ENCODE measurements at regions not wholly inside any gene's neighbourhood (a gene's known extent, or its start where the extent isn't known, plus 50 kb on each side); places are given as distances from the start of the nearest gene placed in this dataset.
A peak's percentile ranks its signal among the peaks of the same experiment; 100 is the strongest.

DNA sequence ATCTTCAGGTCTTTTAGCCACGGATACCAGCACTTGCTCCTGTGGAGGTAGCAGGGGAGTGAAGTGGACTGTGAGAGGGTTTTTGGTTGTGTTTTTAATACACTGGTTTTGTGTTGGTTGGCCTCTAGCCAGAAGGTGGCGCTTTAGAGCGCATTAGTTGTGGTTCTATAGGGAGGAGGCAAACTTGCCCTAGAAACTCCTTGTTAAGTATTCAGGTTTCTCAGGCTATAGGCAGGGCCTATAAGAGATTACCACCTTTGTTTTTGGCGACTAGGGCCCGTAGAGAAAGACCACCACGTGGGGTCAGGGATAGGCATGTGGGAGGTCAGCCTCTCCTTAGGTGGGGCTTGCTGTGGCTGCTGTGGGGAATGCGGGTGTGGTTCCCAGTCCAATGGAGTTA lies 221.6 kb upstream of the SPANXN4 start:
- TF ChIP-seq MYC (IDR thresholded peaks at IDR 0.05; ENCODE audit: low read depth, low read length) = no peak
- TF ChIP-seq, protein P1, sequence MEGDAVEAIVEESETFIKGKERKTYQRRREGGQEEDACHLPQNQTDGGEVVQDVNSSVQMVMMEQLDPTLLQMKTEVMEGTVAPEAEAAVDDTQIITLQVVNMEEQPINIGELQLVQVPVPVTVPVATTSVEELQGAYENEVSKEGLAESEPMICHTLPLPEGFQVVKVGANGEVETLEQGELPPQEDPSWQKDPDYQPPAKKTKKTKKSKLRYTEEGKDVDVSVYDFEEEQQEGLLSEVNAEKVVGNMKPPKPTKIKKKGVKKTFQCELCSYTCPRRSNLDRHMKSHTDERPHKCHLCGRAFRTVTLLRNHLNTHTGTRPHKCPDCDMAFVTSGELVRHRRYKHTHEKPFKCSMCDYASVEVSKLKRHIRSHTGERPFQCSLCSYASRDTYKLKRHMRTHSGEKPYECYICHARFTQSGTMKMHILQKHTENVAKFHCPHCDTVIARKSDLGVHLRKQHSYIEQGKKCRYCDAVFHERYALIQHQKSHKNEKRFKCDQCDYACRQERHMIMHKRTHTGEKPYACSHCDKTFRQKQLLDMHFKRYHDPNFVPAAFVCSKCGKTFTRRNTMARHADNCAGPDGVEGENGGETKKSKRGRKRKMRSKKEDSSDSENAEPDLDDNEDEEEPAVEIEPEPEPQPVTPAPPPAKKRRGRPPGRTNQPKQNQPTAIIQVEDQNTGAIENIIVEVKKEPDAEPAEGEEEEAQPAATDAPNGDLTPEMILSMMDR (IDR thresholded peaks at IDR 0.05; ENCODE audit: low read depth, low read length) = peak; percentile 39
- no peak overlapping the region for H3K4me3 ChIP-seq (ENCODE audit: low read depth, low read length)
- DNase-seq (ENCODE audit: low read depth) = peak; percentile 30

- TF ChIP-seq, protein P1 (IDR thresholded peaks at IDR 0.05; ENCODE audit: low read depth, low read length) = no peak
- no peak for TF ChIP-seq MAX (IDR thresholded peaks at IDR 0.05; ENCODE audit: low read depth, low read length)
- no peak for TF ChIP-seq MYC (IDR thresholded peaks at IDR 0.05; ENCODE audit: low read depth, low read length)
- no peak for TF ChIP-seq POLR2A (IDR thresholded peaks at IDR 0.05; ENCODE audit: extremely low read depth, insufficient read length)
- no peak for DNase-seq (ENCODE audit: low read depth)
- H3K4me3 ChIP-seq (ENCODE audit: low read depth, low read length) = no peak overlapping the region
Observed at GRCh38 chrX:142819461-142819860, 206.3 kb upstream of the SPANXN4 start.

GRCh38 chrX:142828129-142828528 lies 197.6 kb upstream of the SPANXN4 start:
- no peak overlapping the region for H3K4me3 ChIP-seq (ENCODE audit: low read depth, low read length)
- TF ChIP-seq, protein P1 (IDR thresholded peaks at IDR 0.05; ENCODE audit: low read depth, low read length) = no peak
- TF ChIP-seq POLR2A (IDR thresholded peaks at IDR 0.05; ENCODE audit: extremely low read depth, insufficient read length) (no peak), MYC (IDR thresholded peaks at IDR 0.05; ENCODE audit: low read depth, low read length) (no peak), MAX (IDR thresholded peaks at IDR 0.05; ENCODE audit: low read depth, low read length) (no peak)
- DNase-seq (ENCODE audit: low read depth) = no peak

DNA sequence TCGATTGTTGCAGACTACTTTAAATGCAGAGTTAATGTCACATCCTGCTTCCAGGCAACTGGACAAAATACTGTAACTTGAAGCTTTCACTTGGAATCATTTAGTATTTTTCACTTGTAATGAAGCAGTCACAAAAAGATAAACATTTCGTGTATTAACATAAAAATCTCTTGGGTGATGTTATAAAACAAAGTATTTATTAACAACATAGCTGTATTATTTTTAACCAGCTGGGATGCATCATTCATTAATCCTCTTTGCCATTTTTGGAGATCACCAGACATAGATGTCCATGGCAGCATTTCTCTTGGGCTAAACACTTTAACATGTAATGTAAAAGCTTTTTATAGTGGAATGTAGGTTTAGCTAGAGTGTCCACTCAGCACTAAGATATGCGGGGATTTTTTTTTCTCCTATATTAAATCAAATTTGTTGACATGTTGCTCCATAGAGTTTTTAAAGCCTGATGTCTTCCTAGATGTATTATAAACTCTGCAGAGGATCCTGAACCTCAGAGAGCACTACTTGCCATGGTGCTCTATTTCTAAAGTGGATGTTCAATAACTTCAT lies 193.7 kb upstream of the SPANXN4 start:
- TF ChIP-seq, protein P1 (IDR thresholded peaks at IDR 0.05; ENCODE audit: low read depth, low read length) = no peak
- TF ChIP-seq MYC (IDR thresholded peaks at IDR 0.05; ENCODE audit: low read depth, low read length) = no peak
- H3K4me3 ChIP-seq (ENCODE audit: low read depth, low read length) = no peak overlapping the region
- DNase-seq (ENCODE audit: low read depth) = no peak

- DNase-seq (ENCODE audit: low read depth) = no peak
- H3K4me3 ChIP-seq (ENCODE audit: low read depth, low read length) = no peak overlapping the region
- TF ChIP-seq, protein P1 (IDR thresholded peaks at IDR 0.05; ENCODE audit: low read depth, low read length) = no peak
- TF ChIP-seq MYC (IDR thresholded peaks at IDR 0.05; ENCODE audit: low read depth, low read length) = no peak
- no peak for TF ChIP-seq POLR2A (IDR thresholded peaks at IDR 0.05; ENCODE audit: extremely low read depth, insufficient read length)
- no peak for TF ChIP-seq MAX (IDR thresholded peaks at IDR 0.05; ENCODE audit: low read depth, low read length)
Observed at GRCh38 chrX:142854970-142855369, 170.8 kb upstream of the SPANXN4 start.

DNA sequence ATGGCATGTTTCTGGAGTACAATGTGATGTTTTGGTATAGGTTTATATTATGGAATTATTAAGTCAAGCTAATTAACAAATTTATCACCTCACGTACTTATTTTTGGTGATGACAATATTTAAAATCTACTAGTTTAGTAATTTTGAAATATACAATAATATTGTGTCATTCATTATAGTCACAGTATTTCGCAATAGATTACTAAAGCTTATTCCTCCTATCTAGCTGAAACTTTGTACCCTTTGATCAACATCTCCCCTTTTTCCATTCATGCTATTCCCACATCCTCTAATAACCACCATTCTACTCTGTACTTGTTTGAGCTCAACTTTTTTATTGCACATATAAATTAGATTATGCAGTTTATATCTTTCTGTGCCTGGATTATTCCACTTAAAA lies 164.8 kb upstream of the SPANXN4 start:
- H3K4me3 ChIP-seq (ENCODE audit: low read depth, low read length) = no peak overlapping the region
- no peak for TF ChIP-seq MAX (IDR thresholded peaks at IDR 0.05; ENCODE audit: low read depth, low read length)
- TF ChIP-seq MYC (IDR thresholded peaks at IDR 0.05; ENCODE audit: low read depth, low read length) = no peak
- no peak for TF ChIP-seq POLR2A (IDR thresholded peaks at IDR 0.05; ENCODE audit: extremely low read depth, insufficient read length)
- TF ChIP-seq, protein P1 (IDR thresholded peaks at IDR 0.05; ENCODE audit: low read depth, low read length) = no peak
- DNase-seq (ENCODE audit: low read depth) = no peak
